ENCODE measurements at regions not wholly inside any gene's neighbourhood (a gene's known extent, or its start where the extent isn't known, plus 50 kb on each side); places are given as distances from the start of the nearest gene placed in this dataset.

DNA sequence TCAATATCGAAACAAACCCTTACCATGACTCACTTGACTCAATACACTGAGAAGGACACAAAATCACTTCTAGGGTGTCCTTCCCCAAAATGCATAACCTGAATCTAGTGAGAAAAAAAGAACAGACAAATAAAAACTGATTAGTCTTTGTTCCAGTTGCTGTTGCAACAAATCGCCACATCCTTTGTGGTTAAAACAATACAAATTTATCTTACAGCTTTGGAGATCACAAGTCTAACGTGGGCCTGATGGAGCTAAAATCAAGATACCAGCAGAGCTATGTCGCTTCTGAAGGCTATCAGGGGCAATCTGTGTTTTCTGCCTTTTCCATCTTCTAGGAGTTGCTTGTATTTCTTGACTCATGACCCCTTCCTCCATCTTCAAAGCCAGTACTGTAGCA, 541.7 kb downstream of the KCNJ3 start:
- no peak overlapping the region for H2BK12ac ChIP-seq (ENCODE audit: insufficient read length, low read depth, low read length)
- TF ChIP-seq, protein P1, sequence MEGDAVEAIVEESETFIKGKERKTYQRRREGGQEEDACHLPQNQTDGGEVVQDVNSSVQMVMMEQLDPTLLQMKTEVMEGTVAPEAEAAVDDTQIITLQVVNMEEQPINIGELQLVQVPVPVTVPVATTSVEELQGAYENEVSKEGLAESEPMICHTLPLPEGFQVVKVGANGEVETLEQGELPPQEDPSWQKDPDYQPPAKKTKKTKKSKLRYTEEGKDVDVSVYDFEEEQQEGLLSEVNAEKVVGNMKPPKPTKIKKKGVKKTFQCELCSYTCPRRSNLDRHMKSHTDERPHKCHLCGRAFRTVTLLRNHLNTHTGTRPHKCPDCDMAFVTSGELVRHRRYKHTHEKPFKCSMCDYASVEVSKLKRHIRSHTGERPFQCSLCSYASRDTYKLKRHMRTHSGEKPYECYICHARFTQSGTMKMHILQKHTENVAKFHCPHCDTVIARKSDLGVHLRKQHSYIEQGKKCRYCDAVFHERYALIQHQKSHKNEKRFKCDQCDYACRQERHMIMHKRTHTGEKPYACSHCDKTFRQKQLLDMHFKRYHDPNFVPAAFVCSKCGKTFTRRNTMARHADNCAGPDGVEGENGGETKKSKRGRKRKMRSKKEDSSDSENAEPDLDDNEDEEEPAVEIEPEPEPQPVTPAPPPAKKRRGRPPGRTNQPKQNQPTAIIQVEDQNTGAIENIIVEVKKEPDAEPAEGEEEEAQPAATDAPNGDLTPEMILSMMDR (conservative IDR thresholded peaks at IDR 0.05) = no peak
- no CpG with 5 or more reads among the region's 4 CpGs for WGBS (ENCODE audit: extremely low coverage, insufficient read length, low lambda C conversion rate)
- no peak overlapping the region for H3K23ac ChIP-seq (ENCODE audit: insufficient read length, low read depth, low read length)
- H2AFZ ChIP-seq (ENCODE audit: low read length) = no peak overlapping the region
- no peak overlapping the region for H3K4me2 ChIP-seq (ENCODE audit: insufficient read depth, insufficient read length, low read length)
- H3K18ac ChIP-seq (ENCODE audit: insufficient read length, low read depth, low read length) = no peak overlapping the region
- H3K9me3 ChIP-seq (ENCODE audit: control insufficient read depth, low read depth, low read length) = no peaks in the 10 kb centered on the region
- Mint-ChIP-seq H3K4me3 (no peak overlapping the region), H3K27ac (no peak overlapping the region), H3K4me1 (no peaks in the 10 kb centered on the region), H3K27me3 (ENCODE audit: low read depth) (no peaks in the 10 kb centered on the region), H3K36me3 (ENCODE audit: insufficient read depth in 1 of 3, low read depth in 3 of 3) (no peaks in the 10 kb centered on the region), H3K9me3 (no peaks in the 10 kb centered on the region)
- no peak overlapping the region for H2BK20ac ChIP-seq (ENCODE audit: low read depth, low read length, poor library complexity, severe bottlenecking)
- H3K9ac ChIP-seq (ENCODE audit: extremely low read depth, insufficient read length, low read length) = no peak overlapping the region
- no peak overlapping the region for H3K27ac ChIP-seq (ENCODE audit: insufficient read length, low read depth, low read length)
- no peaks in the 10 kb centered on the region for H3K4me1 ChIP-seq (ENCODE audit: insufficient read depth, low read length)
- H2BK120ac ChIP-seq (ENCODE audit: low read depth, low read length, poor library complexity, severe bottlenecking) = no peak overlapping the region
- no peaks in the 10 kb centered on the region for H3K27me3 ChIP-seq (ENCODE audit: insufficient read depth, low read length)
- no peak overlapping the region for H2AK5ac ChIP-seq (ENCODE audit: insufficient read length, low read length)
- H4K5ac ChIP-seq (ENCODE audit: insufficient read length, low read depth, low read length) = no peak overlapping the region
- H3K14ac ChIP-seq (ENCODE audit: insufficient read depth, low read length) = no peak overlapping the region
- DNase-seq = no peak
- no peaks in the 10 kb centered on the region for H3K79me2 ChIP-seq (ENCODE audit: insufficient read depth, low read length)
- no peak overlapping the region for H4K8ac ChIP-seq (replicated peaks; ENCODE audit: insufficient read length, low read depth, low read length)
- H3K4ac ChIP-seq (ENCODE audit: low read depth, low read length) = no peak overlapping the region
- H3K79me1 ChIP-seq (ENCODE audit: insufficient read depth, low read depth, low read length, poor library complexity, severe bottlenecking) = no peaks in the 10 kb centered on the region
- no peak overlapping the region for H2BK15ac ChIP-seq (ENCODE audit: low read depth, low read length)
- H2BK5ac ChIP-seq (ENCODE audit: insufficient read length, low read length) = no peak overlapping the region
- H3K23me2 ChIP-seq (ENCODE audit: insufficient read length, low read depth, low read length, poor library complexity, severe bottlenecking) = no peaks in the 10 kb centered on the region
- no peak overlapping the region for H4K91ac ChIP-seq (ENCODE audit: insufficient read length, low read depth, low read length)
- no peak overlapping the region for H3T11ph ChIP-seq (ENCODE audit: low read length)
- no peak overlapping the region for H3K56ac ChIP-seq (ENCODE audit: insufficient read length, low read depth, low read length)
- H4K20me1 ChIP-seq (ENCODE audit: control insufficient read depth, insufficient read depth, insufficient read length) = no peaks in the 10 kb centered on the region

Data from H9 (cell line).